Glomerular visceral epithelial cell (primary cell): ENCODE measurements at regions not wholly inside any gene's neighbourhood (a gene's known extent, or its start where the extent isn't known, plus 50 kb on each side); places are given as distances from the start of the nearest gene placed in this dataset.

Experiments used
- DNase-seq: peaks from one replicate; pipeline ENCODE4 v3.0.0-alpha.2; 2016; ENCODE audit errors: extremely low spot score

- no peak for DNase-seq
Observed at GRCh38 chr5:135723491-135723890, 111.0 kb upstream of the SLC25A48 start.

GRCh38 chr5:135721548-135722090 lies 112.8 kb upstream of the SLC25A48 start:
- no peak for DNase-seq

DNA sequence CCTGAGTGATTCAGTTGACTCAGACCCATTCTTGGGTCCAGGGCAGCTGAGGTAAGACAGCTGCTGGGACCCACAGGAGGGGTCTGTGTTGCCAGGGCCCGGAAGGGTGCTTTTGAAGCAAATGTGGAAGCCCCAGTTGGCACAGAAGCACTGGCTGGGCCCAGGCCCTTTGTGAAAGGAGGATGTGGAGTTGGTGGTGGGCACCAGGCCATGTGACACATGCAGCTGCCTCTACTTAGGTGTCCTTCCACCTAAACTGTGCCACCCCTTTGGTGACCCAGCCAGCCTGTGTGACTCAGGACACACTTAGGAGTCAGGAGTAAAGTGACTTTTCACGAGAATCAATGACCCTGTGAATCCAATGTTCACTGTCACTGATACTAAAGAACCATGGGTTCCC lies 114.3 kb upstream of the SLC25A48 start:
- no peak for DNase-seq

GRCh38 chr5:135719428-135720063 lies 114.9 kb upstream of the SLC25A48 start:
- no peak for DNase-seq

GRCh38 chr5:135718651-135719050 lies 115.8 kb upstream of the SLC25A48 start:
- DNase-seq = no peak

DNA sequence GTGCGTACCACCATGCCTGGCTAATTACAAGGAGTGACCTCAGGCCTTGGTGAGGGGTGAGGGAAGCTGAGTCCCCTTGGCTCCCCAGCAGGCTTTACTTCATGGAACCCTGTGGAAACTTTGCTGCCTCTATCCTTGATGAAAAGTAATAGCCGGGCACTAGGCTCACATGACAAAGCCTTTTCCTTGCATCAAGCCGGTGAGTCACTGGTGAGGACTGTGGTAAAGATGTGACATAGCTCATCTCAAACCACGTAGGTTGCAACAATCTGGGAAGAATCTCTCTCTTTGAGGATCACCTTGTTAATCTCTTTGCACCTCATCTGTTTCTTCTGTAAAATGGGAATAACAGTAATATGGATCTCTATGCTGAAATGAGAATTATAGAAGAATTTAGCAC lies 116.3 kb upstream of the SLC25A48 start:
- DNase-seq = peak; percentile 54

- peak; percentile 36 for DNase-seq
Observed at GRCh38 chr5:135715267-135716055, 119.0 kb upstream of the SLC25A48 start.

GRCh38 chr5:135714126-135714894 lies 120.2 kb upstream of the SLC25A48 start:
- peak; percentile 75 for DNase-seq

GRCh38 chr5:135713161-135713915 lies 121.1 kb upstream of the SLC25A48 start:
- DNase-seq = no peak

- DNase-seq = no peak
Observed at GRCh38 chr5:135711911-135712310, 122.6 kb upstream of the SLC25A48 start.

DNA sequence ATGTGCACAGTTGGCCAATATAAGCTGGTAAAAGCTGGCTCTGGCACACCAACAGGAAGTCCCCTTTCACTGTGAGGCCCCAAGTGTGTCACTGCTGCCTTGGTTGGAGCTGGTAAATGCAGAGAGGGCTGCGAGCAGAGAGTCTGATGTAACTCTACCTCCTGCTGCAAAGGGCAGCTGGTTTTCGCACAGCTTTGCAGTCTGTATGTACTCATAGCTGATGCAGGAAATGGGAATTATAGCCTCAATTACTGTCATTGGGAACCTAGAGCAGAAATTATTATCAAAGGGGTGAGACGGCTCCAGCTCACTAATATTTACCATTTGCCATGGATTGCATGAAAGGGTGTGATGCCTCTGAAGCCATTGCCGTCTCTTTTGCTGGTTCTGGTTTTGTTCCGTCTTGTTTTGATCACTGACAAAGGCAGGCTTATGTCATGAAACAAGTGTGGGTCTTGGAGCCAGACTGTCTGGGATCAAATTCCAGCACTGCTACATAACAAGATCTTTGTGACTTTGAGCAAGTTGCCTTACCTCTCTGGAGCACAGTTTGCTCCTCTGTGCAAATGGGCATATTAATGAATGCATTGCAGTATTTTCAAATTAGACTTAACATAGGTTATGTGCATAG lies 124.3 kb upstream of the SLC25A48 start:
- no peak for DNase-seq

DNA sequence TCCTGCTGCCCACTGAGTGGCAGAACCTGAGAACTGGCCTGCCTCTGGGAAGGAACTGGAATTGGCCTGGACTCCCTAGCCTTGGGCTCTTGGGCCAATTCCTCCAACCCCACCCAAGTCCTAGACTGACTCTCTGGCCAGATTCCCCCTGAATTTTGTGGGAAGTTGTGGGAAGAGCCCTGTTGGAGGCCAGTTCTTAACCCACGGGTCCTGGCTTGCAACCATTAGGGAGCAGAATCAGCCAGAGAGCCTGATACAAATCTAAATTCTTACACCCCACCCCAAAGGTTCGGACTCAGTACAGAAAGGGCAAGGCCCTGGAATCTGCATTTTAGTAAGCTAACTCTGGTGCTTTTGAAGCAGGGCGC lies 125.3 kb upstream of the SLC25A48 start:
- no peak for DNase-seq

DNA sequence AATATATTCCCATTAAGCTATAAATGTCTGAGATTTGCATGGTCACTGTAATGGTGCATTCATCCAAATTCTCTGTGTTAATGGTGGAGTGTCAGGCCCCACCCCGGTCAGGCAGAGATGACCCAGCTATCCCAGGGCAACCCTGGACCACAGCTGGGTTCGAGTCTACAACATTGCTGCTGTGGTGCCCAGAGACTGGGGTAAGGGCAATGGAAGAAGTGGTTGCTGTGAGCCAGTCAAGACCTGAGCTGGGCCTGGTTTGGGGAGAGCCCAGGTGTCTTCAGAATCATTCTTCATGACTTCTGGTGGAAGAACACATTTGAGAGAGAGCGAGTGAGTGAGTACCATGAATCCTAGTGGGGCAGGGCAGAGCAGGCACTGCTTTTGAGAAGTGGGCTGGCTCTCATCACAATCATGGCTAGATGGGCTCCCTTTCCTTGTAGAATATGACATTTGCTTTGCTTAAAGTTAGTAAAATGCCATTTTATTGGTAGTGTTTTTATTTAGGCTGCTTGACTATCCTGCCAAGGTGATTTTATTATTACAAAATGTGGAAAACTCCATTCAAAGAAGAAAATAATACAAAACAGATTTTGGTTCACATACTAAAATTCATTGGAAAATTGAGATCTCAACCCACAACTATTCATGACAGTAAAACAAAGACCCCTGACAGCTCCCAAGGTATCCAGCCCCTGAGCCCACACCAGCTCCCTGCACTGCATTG lies 125.8 kb upstream of the SLC25A48 start:
- no peak for DNase-seq

DNA sequence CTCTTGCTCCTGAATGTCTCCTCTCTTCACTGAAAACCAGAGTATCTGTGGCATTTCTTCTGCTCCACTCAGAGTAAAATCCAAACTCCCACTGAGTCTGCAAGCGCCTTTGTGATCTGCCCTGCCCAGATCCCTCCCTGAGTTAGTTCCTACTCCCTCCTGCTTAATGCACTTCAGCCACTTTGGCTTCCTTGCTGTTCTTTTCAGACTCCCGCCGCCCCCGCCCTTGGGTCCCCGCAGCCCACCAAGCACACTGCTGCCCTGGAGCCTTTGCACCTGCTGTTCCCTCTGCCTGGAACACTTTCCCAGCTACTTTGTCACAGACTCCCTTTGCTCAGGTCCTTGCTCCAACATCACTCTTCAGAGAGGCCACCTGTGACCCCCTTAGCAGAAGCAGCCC lies 127.2 kb upstream of the SLC25A48 start:
- DNase-seq = no peak

DNA sequence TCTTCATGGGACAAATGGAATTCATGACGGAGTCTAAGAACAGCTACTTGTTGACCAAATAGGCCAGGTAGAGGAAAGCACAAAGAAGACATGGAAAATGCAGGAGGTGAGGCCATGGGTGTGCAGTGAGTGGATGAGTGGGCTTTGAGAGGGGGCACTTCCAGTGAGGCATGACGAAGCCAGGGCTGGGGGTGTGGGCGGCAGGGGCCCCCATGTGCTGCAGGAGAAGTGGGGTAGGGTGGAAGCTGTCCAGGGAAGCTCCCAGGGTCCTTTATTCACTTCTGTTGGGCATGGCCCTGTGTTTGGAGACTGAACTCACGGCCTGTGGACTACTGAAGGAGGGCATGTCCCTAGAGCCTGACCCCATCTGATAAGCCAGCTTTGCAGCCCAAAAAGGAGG lies 127.6 kb upstream of the SLC25A48 start:
- DNase-seq = no peak

DNA sequence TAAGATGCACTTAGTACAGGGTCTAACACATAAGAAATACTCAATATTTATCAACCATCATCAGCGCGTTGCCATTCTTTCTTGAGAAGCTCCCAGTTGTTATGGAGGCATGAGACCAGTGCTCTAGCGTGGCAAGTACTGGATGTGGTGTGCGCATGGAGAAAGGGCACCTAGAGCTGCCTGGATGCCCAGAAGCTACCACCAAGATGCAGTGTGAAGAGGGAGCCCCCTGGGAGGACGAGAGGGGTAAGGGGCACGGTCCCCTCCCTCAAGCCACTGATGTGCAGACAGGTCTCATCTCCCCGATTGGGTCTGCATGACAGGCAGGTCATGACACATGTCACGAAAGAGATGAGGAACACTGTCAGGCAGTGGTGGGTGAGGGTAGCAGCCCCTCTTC lies 127.7 kb upstream of the CXCL14 start:
- DNase-seq = no peak

DNA sequence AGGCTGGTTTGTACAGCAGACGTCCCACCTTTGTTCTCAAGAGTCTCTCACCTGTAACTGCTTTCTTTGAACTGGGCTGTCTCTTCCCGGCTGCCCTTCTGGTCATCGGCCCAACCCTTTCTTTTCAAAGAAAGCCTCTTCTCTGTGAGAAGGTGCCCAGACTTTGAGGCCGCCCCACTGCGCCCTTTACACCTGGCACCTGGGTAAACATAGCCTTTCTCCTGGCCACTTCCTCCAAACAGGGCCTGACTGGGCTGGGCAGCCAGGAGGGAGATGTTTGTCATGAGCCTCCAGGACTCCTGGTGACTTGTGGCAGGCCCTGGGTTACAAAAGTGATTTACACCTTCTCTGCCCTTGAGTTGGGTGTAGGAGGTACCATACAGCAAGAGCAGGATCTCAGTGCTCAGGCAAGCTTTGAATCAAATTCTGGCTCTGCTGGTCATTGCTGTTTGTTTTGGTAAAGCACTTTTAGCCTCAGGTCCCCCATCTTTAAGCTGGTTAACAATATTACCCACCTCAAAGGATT lies 127.2 kb upstream of the CXCL14 start:
- no peak for DNase-seq

- no peak for DNase-seq
Observed at GRCh38 chr5:135705141-135705631, 126.4 kb upstream of the CXCL14 start.

DNA sequence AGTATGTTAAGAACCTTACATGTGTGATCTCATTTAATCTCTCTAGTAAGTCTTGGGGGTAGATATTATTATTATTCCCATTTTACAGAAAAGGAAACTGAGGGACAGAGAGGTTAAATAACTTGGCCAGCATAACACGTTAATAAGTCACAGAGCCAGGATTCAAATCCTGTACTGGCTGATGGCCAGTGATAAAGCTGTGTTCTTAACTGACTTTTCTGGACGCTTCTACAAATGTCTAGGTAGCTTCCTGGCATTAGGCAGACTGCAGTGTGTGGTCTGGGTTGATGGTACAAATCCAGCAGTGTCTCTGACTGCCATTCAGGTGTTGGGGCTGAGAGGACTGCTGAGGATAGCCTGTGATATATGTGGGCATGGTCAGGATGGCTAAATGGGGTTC lies 125.8 kb upstream of the CXCL14 start:
- DNase-seq = no peak

GRCh38 chr5:135703016-135703550 lies 124.3 kb upstream of the CXCL14 start:
- no peak for DNase-seq
